A549 (cell line): ENCODE measurements at regions not wholly inside any gene's neighbourhood (a gene's known extent, or its start where the extent isn't known, plus 50 kb on each side); places are given as distances from the start of the nearest gene placed in this dataset.

ENCODE experiments used
- ATAC-seq, 2 experiments: fragments of 200-7000 bp in 1 of 2; fragments of >200 bp in 1 of 2; cut with Nextera tagmentation in 1 of 2; cut with Tn5 transposase in 1 of 2; 3 replicates each; pipeline versions ENCODE4 v1.8.0 to v1.9.1; 2018 to 2020; ENCODE audit warnings: mild to moderate bottlenecking in 1 of 2, moderate library complexity in 1 of 2
- CTCF ChIA-PET: fragments of 300-600 bp; sonication (Branson Sonifier 250); formaldehyde crosslinking; extraction: SDS; loops from one replicate; lab custom pipeline; 2021; ENCODE audit warnings: antibody characterized with exemption, inconsistent platforms; lab: Yijun Ruan, JAX
- POLR2A ChIA-PET: fragments of 350-600 bp; formaldehyde crosslinking; extraction: SDS; loops from one replicate; lab custom pipeline; 2021; ENCODE audit warnings: antibody characterized with exemption, inconsistent platforms; lab: Yijun Ruan, JAX
- DNase-seq, 2 experiments: peaks; one replicate each; pipeline versions ENCODE4 v3.0.0 to v3.0.0-alpha.2; 2011 to 2016; ENCODE audit warnings: low read depth in 1 of 2, low spot score in 1 of 2
- FAIRE-seq: peaks from 2 replicates; lab custom pipeline; 2011; peaks lifted over from hg19 to GRCh38; lab: Jason Lieb, UNC
- H3K27ac ChIP-seq, 2 experiments: fragments of >200 bp; sonication (Bioruptor Twin); formaldehyde crosslinking; 3 replicates each; pipeline ENCODE4 v1.5.1; 2016 to 2017
- H3K4me1 ChIP-seq: fragments of >200 bp; sonication (Bioruptor Twin); formaldehyde crosslinking; 3 replicates; pipeline ENCODE4 v1.6.1; 2016
- H3K4me2 ChIP-seq: fragments of >200 bp; sonication (Bioruptor Twin); formaldehyde crosslinking; 3 replicates; pipeline ENCODE4 v1.6.1; 2016
- H3K4me3 ChIP-seq: fragments of >200 bp; sonication (Bioruptor Twin); formaldehyde crosslinking; 3 replicates; pipeline ENCODE4 v1.5.1; 2016
- H3K9me3 ChIP-seq: fragments of >200 bp; sonication (Bioruptor Twin); formaldehyde crosslinking; 3 replicates; pipeline ENCODE4 v1.6.1; 2016
- BHLHE40 ChIP-seq: IDR thresholded peaks from 2 replicates; pipeline ENCODE4 v1.6.1; 2012; ENCODE audit warnings: low read depth, low read length, inconsistent platforms
- EHF ChIP-seq: fragments of 250-450 bp; sonication (Bioruptor Pico); IDR thresholded peaks from 2 replicates; pipeline ENCODE4 v1.5.0; 2020; ENCODE audit warnings: mild to moderate bottlenecking
- EHMT2 ChIP-seq: fragments of 200-600 bp; sonication (generic); IDR thresholded peaks from 2 replicates; pipeline ENCODE4 v1.6.1; 2016; ENCODE audit warnings: antibody characterized with exemption, low read depth, mild to moderate bottlenecking, moderate library complexity
- ESRRA ChIP-seq: fragments of 150-350 bp; IDR thresholded peaks from 2 replicates; pipeline ENCODE4 v1.6.1; 2014; ENCODE audit warnings: mild to moderate bottlenecking, low read length, borderline replicate concordance
- FOSB ChIP-seq: fragments of 250-450 bp; sonication (Bioruptor Pico); IDR thresholded peaks from 2 replicates; pipeline ENCODE4 v1.5.0; 2020; ENCODE audit warnings: mild to moderate bottlenecking, moderate library complexity
- HOXB13 ChIP-seq: fragments of 250-450 bp; sonication (Bioruptor Pico); IDR thresholded peaks from 2 replicates; pipeline ENCODE4 v1.5.0; 2020; ENCODE audit warnings: low read depth, mild to moderate bottlenecking, moderate library complexity
- HOXB5 ChIP-seq: fragments of 250-450 bp; sonication (Bioruptor Pico); IDR thresholded peaks from 2 replicates; pipeline ENCODE4 v1.5.0; 2020; ENCODE audit warnings: mild to moderate bottlenecking, moderate library complexity
- JUN ChIP-seq, 2 experiments: fragments of >200 bp; sonication (Bioruptor Twin); formaldehyde crosslinking; IDR thresholded peaks; 2 replicates in 1 of 2; 3 replicates in 1 of 2; pipeline ENCODE4 v1.6.1; 2016 to 2017
- JUNB ChIP-seq: fragments of >200 bp; sonication (Bioruptor Twin); formaldehyde crosslinking; IDR thresholded peaks from 2 replicates; pipeline ENCODE4 v1.6.1; 2016
- KDM1A ChIP-seq: fragments of 200-600 bp; sonication (generic); IDR thresholded peaks from 2 replicates; pipeline ENCODE4 v1.6.1; 2016; ENCODE audit warnings: low read depth, mild to moderate bottlenecking
- KDM5A ChIP-seq: fragments of 200-600 bp; sonication (generic); IDR thresholded peaks from 2 replicates; pipeline ENCODE4 v1.6.1; 2016; ENCODE audit warnings: antibody characterized with exemption, mild to moderate bottlenecking
- MAZ ChIP-seq: fragments of 150-350 bp; IDR thresholded peaks from 2 replicates; pipeline ENCODE4 v1.6.1; 2014; ENCODE audit warnings: antibody characterized with exemption, low read depth, low read length, borderline replicate concordance
- MYC ChIP-seq: IDR thresholded peaks from 2 replicates; pipeline ENCODE4 v1.6.1; 2012; ENCODE audit warnings: mild to moderate bottlenecking, inconsistent platforms, low read length, improper control_type of control experiment, borderline replicate concordance
- NFE2L2 ChIP-seq: fragments of 150-350 bp; conservative IDR thresholded peaks from 2 replicates; pipeline ENCODE4 v1.6.1; 2014; ENCODE audit warnings: low read length
- PHF8 ChIP-seq: fragments of 200-600 bp; sonication (generic); IDR thresholded peaks from 2 replicates; pipeline ENCODE4 v1.6.1; 2016; ENCODE audit warnings: low read depth, mild to moderate bottlenecking, antibody characterized with exemption, moderate library complexity, borderline replicate concordance
- RNF2 ChIP-seq: fragments of 200-600 bp; sonication (generic); IDR thresholded peaks from 2 replicates; pipeline ENCODE4 v1.6.1; 2016; ENCODE audit warnings: low read depth, mild to moderate bottlenecking, antibody characterized with exemption, moderate library complexity, borderline replicate concordance
- TP53 ChIP-seq: fragments of 250-450 bp; sonication (Bioruptor Pico); IDR thresholded peaks from 2 replicates; pipeline ENCODE4 v1.5.0; 2021; ENCODE audit warnings: mild to moderate bottlenecking, moderate library complexity
- ZC3H11A ChIP-seq: fragments of 450-650 bp; IDR thresholded peaks from 2 replicates; pipeline ENCODE4 v1.6.1; 2014; ENCODE audit warnings: antibody characterized with exemption, mild to moderate bottlenecking
- WGBS: methylation state at CpG from one replicate; pipeline ENCODE4 v1.1.6; 2017; ENCODE audit errors: missing lambda C conversion rate; 5-methylcytosine and 5-hydroxymethylcytosine counted together
- TF ChIP-seq, protein P1 (sequence below): fragments of >200 bp; sonication (Bioruptor Twin); formaldehyde crosslinking; IDR thresholded peaks from 3 replicates; pipeline ENCODE4 v1.6.1; 2016
- TF ChIP-seq, protein P2 (sequence below): IDR thresholded peaks from 2 replicates; pipeline ENCODE4 v1.6.1; 2012
- TF ChIP-seq, protein P3 (sequence below): fragments of >200 bp; sonication (Bioruptor Twin); formaldehyde crosslinking; IDR thresholded peaks from 2 replicates; pipeline ENCODE4 v1.6.1; 2016
- TF ChIP-seq, protein P4 (sequence below): fragments of 250-450 bp; sonication (Bioruptor Pico); IDR thresholded peaks from 2 replicates; pipeline ENCODE4 v1.5.0; 2021; ENCODE audit warnings: mild to moderate bottlenecking, moderate library complexity, borderline replicate concordance
- TF ChIP-seq, protein P5 (sequence below): fragments of 450-650 bp; IDR thresholded peaks from 2 replicates; pipeline ENCODE4 v1.6.1; 2014; ENCODE audit warnings: antibody characterized with exemption
- TF ChIP-seq, protein P6 (sequence below): IDR thresholded peaks from 2 replicates; pipeline ENCODE4 v1.6.1; 2012

DNA sequence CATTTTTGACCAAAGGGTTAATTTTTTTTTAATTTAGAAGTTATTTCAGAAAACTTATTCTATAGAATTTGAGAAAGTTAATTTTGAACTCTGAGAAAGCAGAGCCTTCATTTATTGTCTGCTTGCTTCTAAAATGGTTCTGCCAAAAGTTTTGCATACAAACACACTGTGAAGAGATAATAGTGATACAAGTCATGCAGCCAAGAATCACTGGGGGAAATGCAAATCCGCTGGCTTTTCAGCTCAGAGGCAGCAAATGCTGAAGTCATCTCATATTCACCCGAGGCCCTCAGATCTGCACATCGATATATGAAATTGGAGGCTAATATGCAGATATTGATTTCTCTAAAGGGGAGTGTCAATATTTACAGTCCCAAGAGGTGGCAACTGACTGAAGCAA lies 186.2 kb downstream of the KIT start (continued):
- TF ChIP-seq, protein P1, sequence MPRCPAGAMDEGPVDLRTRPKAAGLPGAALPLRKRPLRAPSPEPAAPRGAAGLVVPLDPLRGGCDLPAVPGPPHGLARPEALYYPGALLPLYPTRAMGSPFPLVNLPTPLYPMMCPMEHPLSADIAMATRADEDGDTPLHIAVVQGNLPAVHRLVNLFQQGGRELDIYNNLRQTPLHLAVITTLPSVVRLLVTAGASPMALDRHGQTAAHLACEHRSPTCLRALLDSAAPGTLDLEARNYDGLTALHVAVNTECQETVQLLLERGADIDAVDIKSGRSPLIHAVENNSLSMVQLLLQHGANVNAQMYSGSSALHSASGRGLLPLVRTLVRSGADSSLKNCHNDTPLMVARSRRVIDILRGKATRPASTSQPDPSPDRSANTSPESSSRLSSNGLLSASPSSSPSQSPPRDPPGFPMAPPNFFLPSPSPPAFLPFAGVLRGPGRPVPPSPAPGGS = no peak
- TF ChIP-seq, all 56 proteins: peak for 0

DNA sequence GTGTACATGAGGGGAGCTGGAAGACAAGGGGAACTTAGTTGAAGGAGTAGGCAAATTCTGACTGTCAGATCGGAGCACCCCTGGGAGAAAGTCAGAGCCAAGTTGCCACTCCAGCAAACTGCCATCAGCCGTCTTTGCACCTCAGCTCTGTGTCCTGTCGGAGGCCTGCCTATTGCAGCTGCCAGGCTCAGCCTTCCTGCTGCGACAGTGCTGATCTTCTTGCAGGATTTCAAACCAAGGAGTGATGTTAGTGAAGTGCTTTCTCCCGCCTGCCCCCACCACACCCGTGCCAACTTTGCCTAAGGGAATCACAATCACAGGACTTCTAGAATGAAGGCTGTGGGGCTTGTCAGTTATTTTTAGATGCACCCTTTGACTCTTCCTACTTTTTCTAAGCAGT lies 185.3 kb downstream of the KIT start:
- Histone ChIP-seq H3K4me2 (no peak overlapping the region), H3K4me1 (no peaks in the 10 kb centered on the region), H3K4me3 (no peak overlapping the region), H3K9me3 (no peaks in the 10 kb centered on the region), H3K27ac (no peak overlapping the region)
- 12% methylated on average over 6 of the region's 6 CpGs for WGBS
- no peak for FAIRE-seq
- CTCF ChIA-PET = no interaction called here
- ATAC-seq = no peak
- POLR2A ChIA-PET = no interaction called here
- TF ChIP-seq, protein P2, sequence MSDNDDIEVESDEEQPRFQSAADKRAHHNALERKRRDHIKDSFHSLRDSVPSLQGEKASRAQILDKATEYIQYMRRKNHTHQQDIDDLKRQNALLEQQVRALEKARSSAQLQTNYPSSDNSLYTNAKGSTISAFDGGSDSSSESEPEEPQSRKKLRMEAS = no peak
- TF ChIP-seq ZC3H11A (no peak), EHMT2 (no peak), KDM1A (no peak), MYC (no peak), PHF8 (no peak), MAZ (no peak), EHF (CRISPR knock-in tag) (no peak), NFE2L2 (no peak), HOXB5 (no peak), TP53 (CRISPR knock-in tag) (no peak), BHLHE40 (no peak), JUN (IDR thresholded peaks at IDR 0.05) (no peak)
- TF ChIP-seq, protein P3, sequence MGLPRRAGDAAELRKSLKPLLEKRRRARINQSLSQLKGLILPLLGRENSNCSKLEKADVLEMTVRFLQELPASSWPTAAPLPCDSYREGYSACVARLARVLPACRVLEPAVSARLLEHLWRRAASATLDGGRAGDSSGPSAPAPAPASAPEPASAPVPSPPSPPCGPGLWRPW = no peak
- TF ChIP-seq, protein P4, sequence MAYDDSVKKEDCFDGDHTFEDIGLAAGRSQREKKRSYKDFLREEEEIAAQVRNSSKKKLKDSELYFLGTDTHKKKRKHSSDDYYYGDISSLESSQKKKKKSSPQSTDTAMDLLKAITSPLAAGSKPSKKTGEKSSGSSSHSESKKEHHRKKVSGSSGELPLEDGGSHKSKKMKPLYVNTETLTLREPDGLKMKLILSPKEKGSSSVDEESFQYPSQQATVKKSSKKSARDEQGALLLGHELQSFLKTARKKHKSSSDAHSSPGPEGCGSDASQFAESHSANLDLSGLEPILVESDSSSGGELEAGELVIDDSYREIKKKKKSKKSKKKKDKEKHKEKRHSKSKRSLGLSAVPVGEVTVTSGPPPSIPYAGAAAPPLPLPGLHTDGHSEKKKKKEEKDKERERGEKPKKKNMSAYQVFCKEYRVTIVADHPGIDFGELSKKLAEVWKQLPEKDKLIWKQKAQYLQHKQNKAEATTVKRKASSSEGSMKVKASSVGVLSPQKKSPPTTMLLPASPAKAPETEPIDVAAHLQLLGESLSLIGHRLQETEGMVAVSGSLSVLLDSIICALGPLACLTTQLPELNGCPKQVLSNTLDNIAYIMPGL = no peak
- TF ChIP-seq, protein P5, sequence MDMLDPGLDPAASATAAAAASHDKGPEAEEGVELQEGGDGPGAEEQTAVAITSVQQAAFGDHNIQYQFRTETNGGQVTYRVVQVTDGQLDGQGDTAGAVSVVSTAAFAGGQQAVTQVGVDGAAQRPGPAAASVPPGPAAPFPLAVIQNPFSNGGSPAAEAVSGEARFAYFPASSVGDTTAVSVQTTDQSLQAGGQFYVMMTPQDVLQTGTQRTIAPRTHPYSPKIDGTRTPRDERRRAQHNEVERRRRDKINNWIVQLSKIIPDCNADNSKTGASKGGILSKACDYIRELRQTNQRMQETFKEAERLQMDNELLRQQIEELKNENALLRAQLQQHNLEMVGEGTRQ = no peak
- no peak for DNase-seq

DNA sequence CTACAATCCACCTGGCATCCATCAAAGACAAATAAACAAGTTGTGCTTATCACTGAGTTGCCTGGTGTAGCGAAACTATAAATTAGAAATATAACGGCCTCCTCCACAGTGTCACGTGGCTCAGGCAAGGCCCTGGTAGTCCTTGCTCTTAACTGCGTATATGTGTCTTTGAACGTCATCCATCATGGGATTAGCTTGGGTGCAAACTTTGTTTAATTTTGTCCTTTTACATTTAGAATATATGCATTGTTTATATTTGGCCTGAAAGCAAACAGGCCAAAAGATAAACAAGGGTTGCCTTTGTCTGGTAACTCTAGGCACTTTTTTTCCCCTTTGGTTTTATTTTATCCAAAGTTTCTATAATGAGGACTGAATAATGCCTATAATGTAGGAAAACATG lies 184.9 kb downstream of the KIT start:
- no peak for ATAC-seq
- TF ChIP-seq, protein P1 = no peak
- TF ChIP-seq, all 56 proteins: peak for 0
- WGBS = 36% methylated on average over 5 of the region's 5 CpGs
- Histone ChIP-seq H3K4me2 (no peak overlapping the region), H3K27ac (no peak overlapping the region), H3K9me3 (no peaks in the 10 kb centered on the region), H3K4me3 (no peak overlapping the region), H3K4me1 (no peaks in the 10 kb centered on the region)
- ChIA-PET CTCF (no interaction called here), POLR2A (no interaction called here)
- FAIRE-seq (no peak), DNase-seq (no peak)

DNA sequence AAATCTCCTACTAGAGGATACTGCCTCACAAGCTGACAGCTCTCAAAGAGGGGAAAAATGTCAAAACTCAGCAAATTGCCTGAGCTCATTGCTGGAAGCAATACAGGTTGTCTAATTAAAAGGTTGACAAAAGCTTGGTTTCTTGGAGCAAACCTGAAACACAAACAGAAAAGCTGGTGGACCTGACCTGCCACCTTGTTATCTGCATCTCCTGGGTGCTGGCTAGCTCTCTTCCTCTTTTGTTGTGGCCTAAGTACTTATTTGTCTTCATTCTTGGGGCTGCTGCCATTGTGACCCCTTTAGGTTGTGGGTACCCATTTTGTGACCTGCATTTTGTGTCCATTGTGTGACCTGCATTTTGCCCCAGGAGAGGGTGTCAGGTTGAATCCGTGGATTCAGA lies 184.5 kb downstream of the KIT start:
- H3K9me3 ChIP-seq = no peaks in the 10 kb centered on the region
- no peak for FAIRE-seq
- 0% methylated on average over 1 of the region's 1 CpG for WGBS
- ChIA-PET CTCF (no interaction called here), POLR2A (no interaction called here)
- H3K4me1 ChIP-seq = no peaks in the 10 kb centered on the region
- ATAC-seq = no peak
- no peak for DNase-seq
- H3K27ac ChIP-seq = no peak overlapping the region
- no peak overlapping the region for H3K4me2 ChIP-seq
- H3K4me3 ChIP-seq = no peak overlapping the region
- no peak for TF ChIP-seq JUNB
- TF ChIP-seq, protein P6, sequence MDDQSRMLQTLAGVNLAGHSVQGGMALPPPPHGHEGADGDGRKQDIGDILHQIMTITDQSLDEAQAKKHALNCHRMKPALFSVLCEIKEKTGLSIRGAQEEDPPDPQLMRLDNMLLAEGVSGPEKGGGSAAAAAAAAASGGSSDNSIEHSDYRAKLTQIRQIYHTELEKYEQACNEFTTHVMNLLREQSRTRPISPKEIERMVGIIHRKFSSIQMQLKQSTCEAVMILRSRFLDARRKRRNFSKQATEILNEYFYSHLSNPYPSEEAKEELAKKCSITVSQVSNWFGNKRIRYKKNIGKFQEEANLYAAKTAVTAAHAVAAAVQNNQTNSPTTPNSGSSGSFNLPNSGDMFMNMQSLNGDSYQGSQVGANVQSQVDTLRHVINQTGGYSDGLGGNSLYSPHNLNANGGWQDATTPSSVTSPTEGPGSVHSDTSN = no peak
- TF ChIP-seq KDM5A = no peak
- no peak for TF ChIP-seq KDM1A
- TF ChIP-seq ZC3H11A = no peak
- TF ChIP-seq, protein P2 = no peak
- no peak for TF ChIP-seq HOXB13 (CRISPR knock-in tag)
- no peak for TF ChIP-seq RNF2
- no peak for TF ChIP-seq ESRRA
- TF ChIP-seq FOSB = no peak
